T-helper 9 cell (primary cell): ENCODE measurements at regions not wholly inside any gene's neighbourhood (a gene's known extent, or its start where the extent isn't known, plus 50 kb on each side); places are given as distances from the start of the nearest gene placed in this dataset.
A peak's percentile ranks its signal among the peaks of the same experiment; 100 is the strongest.

ENCODE experiments used
- DNase-seq: peaks from one replicate; pipeline ENCODE4 v3.0.0-alpha.2; 2020

GRCh38 chr11:19558189-19558986 is 154.2 kb upstream of the NAV2 start:
- DNase-seq: no peak

DNA sequence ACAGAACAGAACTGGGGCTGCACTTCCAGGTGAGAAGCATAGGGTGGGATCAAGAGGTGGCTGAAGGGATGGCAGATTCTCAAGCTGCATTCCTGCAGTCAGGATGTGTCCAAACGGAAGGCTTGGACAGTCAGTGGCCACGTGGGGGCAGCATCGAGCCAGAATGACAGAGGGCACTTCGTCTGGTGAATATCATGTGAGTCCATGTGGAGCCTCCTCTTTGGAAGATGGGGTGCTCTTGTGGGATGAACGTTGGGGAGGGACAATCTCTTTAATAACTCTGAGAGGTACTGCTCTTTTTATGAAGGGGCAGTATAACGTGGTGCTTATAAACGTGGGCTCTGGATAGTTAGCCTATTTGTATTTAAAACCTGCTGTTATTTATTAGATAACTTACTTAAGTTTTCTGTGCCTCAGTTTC is 154.9 kb upstream of the NAV2 start:
- peak; percentile 66 for DNase-seq

GRCh38 chr11:19557185-19557584 is 155.5 kb upstream of the NAV2 start:
- DNase-seq: no peak

- DNase-seq: no peak
These were observed 157.4 kb upstream of the NAV2 start for GRCh38 chr11:19555266-19555665.

DNA sequence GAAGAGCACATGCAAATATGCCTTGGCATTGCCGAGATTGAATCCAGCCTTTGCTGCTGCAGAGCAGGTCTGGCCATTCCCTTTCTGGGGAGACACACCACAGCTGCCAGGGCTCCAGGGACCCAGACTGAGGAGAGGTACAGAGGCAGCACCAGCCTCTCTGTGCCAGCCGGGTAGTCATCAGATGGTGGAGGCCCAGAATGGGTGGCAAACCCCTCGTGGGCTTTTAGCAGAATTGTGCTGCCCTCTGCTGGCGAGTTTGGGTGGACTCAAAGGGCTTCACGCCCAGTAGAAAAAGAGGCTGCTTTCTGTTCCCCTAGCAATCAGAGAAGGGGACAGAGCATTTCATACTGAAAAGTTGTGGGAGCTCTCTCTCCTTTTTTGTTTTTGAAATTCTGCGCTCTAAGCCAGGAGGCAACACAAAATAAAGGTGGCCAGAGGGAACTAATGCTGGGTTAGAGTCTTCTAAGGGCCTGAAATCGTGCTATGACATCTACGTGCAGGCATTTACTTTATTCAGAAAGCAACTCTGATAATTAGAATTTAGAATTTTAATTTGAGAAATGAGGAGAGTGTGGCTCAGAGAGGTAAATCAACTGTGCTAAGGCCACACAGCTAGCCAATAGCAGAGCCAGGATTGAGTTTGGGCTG is 158.8 kb upstream of the NAV2 start:
- DNase-seq: peak; percentile 63

DNA sequence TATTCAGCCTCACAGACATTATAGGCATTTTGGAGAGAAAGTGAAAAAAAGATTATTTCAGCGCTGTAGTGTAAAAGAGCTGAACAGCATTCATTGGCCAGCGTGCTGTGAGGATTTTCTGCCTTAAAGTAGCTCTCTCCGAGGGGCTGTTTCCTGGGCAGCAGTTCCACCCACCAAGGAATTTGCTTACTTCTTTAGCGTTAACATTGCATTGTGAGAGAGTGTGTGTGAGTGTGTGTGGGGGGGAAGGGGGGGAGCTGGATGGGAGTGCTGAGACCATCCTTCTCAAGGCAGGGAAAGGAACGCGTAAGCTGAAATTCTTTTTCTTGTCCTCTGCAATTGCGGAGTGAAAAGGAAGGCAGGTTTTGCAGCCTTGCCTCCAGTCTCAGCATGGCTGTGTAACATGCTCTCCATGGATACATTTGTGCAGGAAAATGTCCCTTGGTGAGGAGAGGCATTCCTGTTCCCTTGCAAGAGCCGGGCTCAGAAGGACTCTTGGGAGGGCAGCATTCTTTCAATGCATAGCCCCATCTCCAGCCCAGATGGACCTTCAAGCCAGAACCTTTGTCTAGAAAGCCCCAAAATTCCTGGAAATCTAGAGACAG is 159.9 kb upstream of the NAV2 start:
- no peak for DNase-seq

- DNase-seq: no peak
These were observed 160.5 kb upstream of the NAV2 start for GRCh38 chr11:19552161-19552560.

DNA sequence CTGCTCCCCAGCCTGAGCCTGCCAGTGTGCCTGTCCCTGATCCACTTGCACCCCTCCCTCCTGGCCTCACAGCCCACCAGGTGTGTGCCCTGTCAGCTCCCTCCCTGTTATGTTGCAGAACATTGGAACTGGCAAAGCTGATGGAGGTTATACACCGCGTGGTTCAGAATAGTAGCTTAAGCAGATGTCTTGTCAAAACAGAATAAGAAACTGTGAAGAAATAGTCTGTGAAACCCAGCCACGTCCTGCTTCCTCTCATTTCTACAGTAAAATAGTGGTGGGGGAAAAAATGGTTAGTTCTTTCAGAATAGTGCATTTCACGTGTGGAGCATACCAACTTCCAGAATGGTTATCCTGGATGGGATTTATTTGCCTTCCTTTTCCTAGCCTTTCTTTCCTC is 161.2 kb upstream of the NAV2 start:
- no peak for DNase-seq

DNA sequence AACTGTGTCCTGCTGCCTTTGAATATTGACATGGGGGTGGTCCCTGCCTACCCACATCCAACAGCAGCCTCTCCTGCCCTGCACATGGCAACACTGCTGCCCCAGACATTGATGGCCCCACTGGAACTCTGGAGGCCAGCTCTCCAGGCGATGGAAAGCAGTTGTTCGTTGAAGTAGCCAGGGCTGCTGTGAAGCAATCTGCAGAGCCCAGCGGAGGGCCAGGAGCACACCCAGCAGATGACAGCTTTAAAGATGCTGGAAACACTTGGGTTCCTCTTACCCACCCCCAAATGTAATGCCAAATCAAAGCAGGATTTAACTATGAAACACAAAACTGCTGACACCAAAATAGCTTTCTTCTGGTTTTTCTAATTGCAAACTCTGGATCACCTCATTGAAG is 165.6 kb upstream of the NAV2 start:
- DNase-seq: no peak

DNA sequence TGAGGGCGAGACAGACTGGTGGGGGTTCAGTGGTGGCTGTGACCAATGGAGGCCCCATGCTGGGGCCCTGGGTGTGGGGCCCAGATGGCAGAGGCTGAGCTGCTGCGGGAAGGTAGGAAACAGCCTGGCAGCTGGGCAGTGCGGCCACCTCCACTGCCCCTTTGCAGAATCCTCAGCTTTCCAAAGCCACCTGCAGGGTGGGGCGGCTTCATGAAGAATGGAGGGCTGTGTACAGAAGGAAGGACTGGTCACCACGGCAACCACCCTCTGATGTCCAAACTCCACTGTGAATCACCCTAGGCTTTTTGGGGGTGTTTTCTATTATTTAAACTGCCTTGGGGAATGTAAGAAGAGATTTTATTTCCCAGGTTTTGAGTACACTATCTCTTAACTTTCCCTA is 166.3 kb upstream of the NAV2 start:
- no peak for DNase-seq

GRCh38 chr11:19541521-19542049 is 171.1 kb upstream of the NAV2 start:
- DNase-seq: no peak

GRCh38 chr11:19539861-19540260 is 172.8 kb upstream of the NAV2 start:
- no peak for DNase-seq

DNA sequence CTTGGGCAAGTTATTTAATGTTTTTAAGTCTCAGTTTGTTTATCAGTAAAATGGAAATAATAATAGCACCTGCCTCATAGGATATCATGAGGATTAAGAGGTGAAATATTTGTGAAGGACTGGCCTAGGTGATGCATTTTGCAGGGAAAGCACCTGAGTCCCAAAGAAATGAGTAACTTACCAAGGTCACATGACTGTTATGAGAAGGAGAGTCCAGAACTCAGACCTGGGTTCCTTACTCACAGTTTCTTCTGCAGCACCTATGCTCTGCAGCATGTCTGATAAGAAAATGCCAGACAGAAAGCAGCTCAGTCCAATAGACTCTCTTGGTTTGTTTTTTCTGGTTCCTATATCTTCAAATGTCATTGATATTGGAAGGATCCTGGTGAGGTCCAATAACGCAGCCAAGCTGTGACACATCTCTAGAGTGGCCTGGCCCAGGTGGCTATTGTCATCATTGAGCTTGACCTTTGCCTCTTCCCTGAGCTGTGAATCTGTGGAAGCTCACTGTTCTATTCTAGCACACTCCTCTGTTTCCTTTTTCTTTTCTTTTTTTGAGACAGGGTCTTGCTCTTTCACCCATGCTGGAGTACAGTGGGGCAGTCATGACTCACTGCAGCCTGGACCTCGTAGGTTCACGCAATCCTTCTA is 174.7 kb upstream of the NAV2 start:
- DNase-seq: no peak

DNA sequence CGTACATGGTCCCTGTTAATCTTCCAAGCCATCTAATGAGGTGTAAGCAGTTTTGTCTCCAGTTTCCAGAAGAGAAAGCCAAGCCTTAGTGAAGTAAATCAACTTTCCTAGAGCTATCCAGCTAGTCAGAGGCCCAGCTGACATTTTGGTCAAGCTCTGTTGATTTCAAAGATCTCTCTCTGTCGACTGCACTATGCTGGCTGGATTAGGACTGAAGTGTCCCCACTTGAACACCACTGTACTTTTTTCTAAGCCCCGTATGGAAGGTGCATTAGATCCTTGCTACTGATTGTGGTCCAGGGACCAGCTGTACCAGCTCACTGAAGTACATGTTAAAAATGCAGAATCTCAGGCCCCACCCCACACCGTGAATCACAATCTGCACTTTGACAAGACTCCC is 176.5 kb upstream of the NAV2 start:
- no peak for DNase-seq

- no peak for DNase-seq
These were observed 182.1 kb upstream of the NAV2 start for GRCh38 chr11:19530505-19530904.

- no peak for DNase-seq
These were observed 186.5 kb upstream of the NAV2 start for GRCh38 chr11:19526119-19526518.

DNA sequence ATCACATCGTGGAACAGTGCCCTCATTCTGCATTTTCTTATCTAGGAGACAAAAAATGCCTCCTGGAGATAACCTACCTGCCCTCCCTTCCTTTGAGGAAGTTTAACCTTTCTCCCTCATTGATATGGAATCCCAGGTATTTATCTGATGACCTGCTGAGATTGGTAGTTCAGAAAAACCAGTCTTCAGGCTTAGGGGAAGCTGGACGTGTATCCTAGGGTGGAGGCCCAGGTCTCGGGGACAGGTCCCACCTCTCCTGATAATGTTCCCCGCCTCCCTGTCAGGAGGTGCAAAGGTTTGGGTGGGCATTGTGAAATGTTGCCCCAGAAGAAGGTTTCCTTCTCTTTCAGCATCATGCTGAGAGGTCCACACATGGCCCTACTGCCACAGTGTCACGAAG is 186.9 kb upstream of the NAV2 start:
- no peak for DNase-seq

- no peak for DNase-seq
These were observed 187.4 kb upstream of the NAV2 start for GRCh38 chr11:19525276-19525675.

GRCh38 chr11:19524171-19524671 is 188.4 kb upstream of the NAV2 start:
- no peak for DNase-seq

DNA sequence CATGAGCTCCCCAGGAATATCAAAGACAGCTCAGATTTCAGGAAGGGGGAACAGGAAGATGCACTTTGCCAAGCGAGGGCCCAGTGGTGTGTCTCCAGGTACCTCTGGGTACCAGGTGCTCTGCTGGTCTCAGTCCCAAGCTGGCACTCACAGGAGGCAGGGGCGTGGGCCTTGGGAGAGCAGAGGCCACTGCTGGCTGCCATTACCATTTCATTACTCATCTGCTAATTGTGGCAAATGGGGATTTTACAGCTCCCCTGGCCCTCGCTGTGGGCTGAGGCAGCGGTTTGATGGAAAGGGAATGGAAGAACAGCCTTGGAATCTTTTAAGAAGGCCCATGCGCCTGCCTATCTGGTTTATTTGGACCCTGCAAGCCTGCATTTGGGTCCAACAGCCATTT is 192.0 kb upstream of the NAV2 start:
- no peak for DNase-seq

GRCh38 chr11:19519912-19520641 is 192.6 kb upstream of the NAV2 start:
- no peak for DNase-seq

DNA sequence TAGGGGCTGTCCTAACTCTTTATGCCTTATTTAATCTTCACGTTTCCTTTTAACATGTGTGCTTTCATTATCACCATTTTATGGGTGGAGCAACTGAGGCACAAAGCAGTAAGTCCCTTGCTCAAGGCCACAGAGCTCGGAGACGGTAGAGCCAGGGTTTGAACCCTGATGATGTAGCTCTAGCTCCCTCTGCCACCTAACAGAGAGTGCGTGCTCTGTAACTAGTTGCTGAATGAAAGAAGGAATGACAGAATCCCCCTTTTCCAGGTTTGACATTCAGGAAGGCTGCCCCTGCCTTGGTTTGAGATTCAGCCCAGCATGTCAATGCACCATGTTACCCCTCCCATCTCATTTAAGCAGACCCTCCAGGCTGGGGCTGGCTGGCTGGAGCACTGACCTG is 193.3 kb upstream of the NAV2 start:
- no peak for DNase-seq
